ENCODE measurements at regions not wholly inside any gene's neighbourhood (a gene's known extent, or its start where the extent isn't known, plus 50 kb on each side); places are given as distances from the start of the nearest gene placed in this dataset.
"Not testable (repeated sequence)": the region's sequence is repeated elsewhere in the genome, so short reads cannot be mapped to it uniquely, and the experiment has no call there.

GRCh38 chr9:102237520-102237919, 499.1 kb upstream of the GRIN3A start:
- BruUV-seq (replicated peaks) = no TSS peak
- intact Hi-C loops (cut with micrococcal nuclease; ENCODE audit: unreplicated experiment) = no loop called here

GRCh38 chr9:102237094-102237493, 498.6 kb upstream of the GRIN3A start:
- Histone ChIP-seq H3K9me3 (ENCODE audit: low read depth, low read length, poor library complexity, severe bottlenecking) (no peaks in the 10 kb centered on the region), H3K27ac (ENCODE audit: low read depth, low read length, poor library complexity, severe bottlenecking) (no peak overlapping the region), H3K27me3 (replicated peaks; ENCODE audit: insufficient read depth, low read depth, low read length, poor library complexity) (no peaks in the 10 kb centered on the region), H3K4me3 (ENCODE audit: low read depth, low read length, poor library complexity, severe bottlenecking) (no peak overlapping the region), H3K4me1 (ENCODE audit: insufficient read depth, low read length, poor library complexity, severe bottlenecking) (no peaks in the 10 kb centered on the region), H3K36me3 (ENCODE audit: insufficient read depth, low read length, poor library complexity, severe bottlenecking) (no peaks in the 10 kb centered on the region)
- ChIA-PET POLR2A (ENCODE audit: low non-redundant PET) (no interaction called here), CTCF (no interaction called here)
- no peak for DNase-seq (ENCODE audit: low spot score)
- no TSS peak for BruUV-seq (replicated peaks)
- TF ChIP-seq CTCF (conservative IDR thresholded peaks at IDR 0.05; ENCODE audit: low read depth, low read length) = no peak
- no peak for TF ChIP-seq EZH2 (IDR thresholded peaks at IDR 0.05; ENCODE audit: borderline replicate concordance, low read depth, low read length, poor library complexity, severe bottlenecking)
- intact Hi-C loops (cut with micrococcal nuclease; ENCODE audit: unreplicated experiment) = no loop called here

More at GRCh38 chr9:102237520-102237919, 499.1 kb upstream of the GRIN3A start:
- CTCF ChIA-PET = no interaction called here
- Histone ChIP-seq H3K27ac (ENCODE audit: low read depth, low read length, poor library complexity, severe bottlenecking) (no peak overlapping the region), H3K27me3 (replicated peaks; ENCODE audit: insufficient read depth, low read depth, low read length, poor library complexity) (no peaks in the 10 kb centered on the region), H3K36me3 (ENCODE audit: insufficient read depth, low read length, poor library complexity, severe bottlenecking) (no peaks in the 10 kb centered on the region), H3K4me3 (ENCODE audit: low read depth, low read length, poor library complexity, severe bottlenecking) (no peak overlapping the region), H3K9me3 (ENCODE audit: low read depth, low read length, poor library complexity, severe bottlenecking) (no peaks in the 10 kb centered on the region), H3K4me1 (ENCODE audit: insufficient read depth, low read length, poor library complexity, severe bottlenecking) (no peaks in the 10 kb centered on the region)
- POLR2A ChIA-PET (ENCODE audit: low non-redundant PET) = no interaction called here
- no peak for DNase-seq (ENCODE audit: low spot score)
- TF ChIP-seq EZH2 (IDR thresholded peaks at IDR 0.05; ENCODE audit: borderline replicate concordance, low read depth, low read length, poor library complexity, severe bottlenecking) (no peak), CTCF (conservative IDR thresholded peaks at IDR 0.05; ENCODE audit: low read depth, low read length) (no peak)

- CTCF ChIA-PET; H3K4me1 ChIP-seq (ENCODE audit: insufficient read depth, low read length, poor library complexity, severe bottlenecking); POLR2A ChIA-PET (ENCODE audit: low non-redundant PET); intact Hi-C loops (cut with micrococcal nuclease; ENCODE audit: unreplicated experiment); H3K9me3 ChIP-seq (ENCODE audit: low read depth, low read length, poor library complexity, severe bottlenecking); H3K27ac ChIP-seq (ENCODE audit: low read depth, low read length, poor library complexity, severe bottlenecking); H3K4me3 ChIP-seq (ENCODE audit: low read depth, low read length, poor library complexity, severe bottlenecking); DNase-seq (ENCODE audit: low spot score); BruUV-seq (replicated peaks); H3K36me3 ChIP-seq (ENCODE audit: insufficient read depth, low read length, poor library complexity, severe bottlenecking); H3K27me3 ChIP-seq (replicated peaks; ENCODE audit: insufficient read depth, low read depth, low read length, poor library complexity): not testable (repeated sequence)
Measured at GRCh38 chr9:102227416-102227815, 489.0 kb upstream of the GRIN3A start.

GRCh38 chr9:102225841-102226441, 487.5 kb upstream of the GRIN3A start:
- H3K36me3 ChIP-seq (ENCODE audit: insufficient read depth, low read length, poor library complexity, severe bottlenecking) = no peaks in the 10 kb centered on the region
- DNase-seq (ENCODE audit: low spot score) = no peak
- no peaks in the 10 kb centered on the region for H3K27me3 ChIP-seq (replicated peaks; ENCODE audit: insufficient read depth, low read depth, low read length, poor library complexity)
- POLR2A ChIA-PET (ENCODE audit: low non-redundant PET) = no interaction called here
- TF ChIP-seq EZH2 (IDR thresholded peaks at IDR 0.05; ENCODE audit: borderline replicate concordance, low read depth, low read length, poor library complexity, severe bottlenecking) (no peak), CTCF (conservative IDR thresholded peaks at IDR 0.05; ENCODE audit: low read depth, low read length) (no peak)
- no peak overlapping the region for H3K27ac ChIP-seq (ENCODE audit: low read depth, low read length, poor library complexity, severe bottlenecking)
- H3K4me3 ChIP-seq (ENCODE audit: low read depth, low read length, poor library complexity, severe bottlenecking) = no peak overlapping the region
- H3K9me3 ChIP-seq (ENCODE audit: low read depth, low read length, poor library complexity, severe bottlenecking) = peaks cover 7% of the 10 kb centered on the region
- CTCF ChIA-PET = interaction anchor here (0.6 kb wide), 1 partner anchor 777 kb away, joined by 4 read pairs; no protein-coding TSS in a partner anchor
- no TSS peak for BruUV-seq (replicated peaks)
- intact Hi-C loops (cut with micrococcal nuclease; ENCODE audit: unreplicated experiment) = no loop called here
- H3K4me1 ChIP-seq (ENCODE audit: insufficient read depth, low read length, poor library complexity, severe bottlenecking) = no peaks in the 10 kb centered on the region

- H3K4me1 ChIP-seq (ENCODE audit: insufficient read depth, low read length, poor library complexity, severe bottlenecking); H3K27me3 ChIP-seq (replicated peaks; ENCODE audit: insufficient read depth, low read depth, low read length, poor library complexity); DNase-seq (ENCODE audit: low spot score); H3K9me3 ChIP-seq (ENCODE audit: low read depth, low read length, poor library complexity, severe bottlenecking); H3K27ac ChIP-seq (ENCODE audit: low read depth, low read length, poor library complexity, severe bottlenecking); BruUV-seq (replicated peaks); POLR2A ChIA-PET (ENCODE audit: low non-redundant PET); CTCF ChIA-PET; H3K4me3 ChIP-seq (ENCODE audit: low read depth, low read length, poor library complexity, severe bottlenecking); intact Hi-C loops (cut with micrococcal nuclease; ENCODE audit: unreplicated experiment); H3K36me3 ChIP-seq (ENCODE audit: insufficient read depth, low read length, poor library complexity, severe bottlenecking): not testable (repeated sequence)
Measured at GRCh38 chr9:102223320-102224136, 485.1 kb upstream of the GRIN3A start.
